Gastroesophageal sphincter (tissue), 4 donors: ENCODE measurements at regions not wholly inside any gene's neighbourhood (a gene's known extent, or its start where the extent isn't known, plus 50 kb on each side); places are given as distances from the start of the nearest gene placed in this dataset.

Source experiments
- ATAC-seq: fragments of 150-250 bp; one replicate; pipeline ENCODE4 v1.9.1; 2016; ENCODE audit warnings: mild to moderate bottlenecking, moderate library complexity
- H3K27ac ChIP-seq, 4 donors: fragments of 200-600 bp; sonication (generic) in 3 of 4; 1 replicate in 3 of 4; 2 replicates in 1 of 4; pipeline ENCODE4 v1.5.1; 2016 to 2019
- H3K27me3 ChIP-seq: fragments of 200-600 bp; sonication (generic); one replicate; pipeline ENCODE4 v1.5.1; 2019
- H3K36me3 ChIP-seq, 2 donors: fragments of 200-600 bp; sonication (generic); one replicate each; pipeline ENCODE4 v1.5.1; 2019; ENCODE audit warnings: control low read depth in 1 of 2
- H3K4me1 ChIP-seq, 3 donors: fragments of 200-600 bp; sonication (generic); 1 replicate in 2 of 3; 2 replicates in 1 of 3; pipeline ENCODE4 v1.5.1; 2016 to 2019; ENCODE audit warnings: control low read depth in 2 of 3
- H3K4me3 ChIP-seq, 2 donors: fragments of 200-600 bp; sonication (generic); one replicate each; pipeline ENCODE4 v1.5.1; 2019; ENCODE audit warnings: mild to moderate bottlenecking in 1 of 2, moderate library complexity in 1 of 2
- H3K9me3 ChIP-seq, 3 donors: fragments of 200-600 bp; sonication (generic); one replicate each; pipeline ENCODE4 v1.5.1; 2017 to 2019; ENCODE audit warnings: control low read depth in 2 of 3
- CTCF ChIP-seq, 4 experiments: fragments of 200-600 bp in 2 of 4; fragments of 450-650 bp in 2 of 4; sonication (generic) in 1 of 4; IDR thresholded peaks; one replicate each; pipeline ENCODE4 v1.5.1; 2017 to 2019; ENCODE audit warnings: antibody characterized with exemption in 4 of 4, mild to moderate bottlenecking in 2 of 4, moderate library complexity in 2 of 4
- EP300 ChIP-seq: sonication (generic); formaldehyde crosslinking; IDR thresholded peaks from one replicate; pipeline ENCODE4 v1.6.1; 2017; ENCODE audit warnings: antibody characterized with exemption, mild to moderate bottlenecking
- POLR2A ChIP-seq, 2 donors: fragments of 450-650 bp; IDR thresholded peaks; one replicate each; pipeline ENCODE4 v1.6.1; 2017; ENCODE audit warnings: antibody characterized with exemption in 2 of 2, mild to moderate bottlenecking in 2 of 2, moderate library complexity in 1 of 2
- POLR2AphosphoS5 ChIP-seq: sonication (generic); formaldehyde crosslinking; IDR thresholded peaks from one replicate; pipeline ENCODE4 v1.6.1; 2017; ENCODE audit warnings: antibody characterized with exemption
- whole genome bisulfite sequencing, 2 donors: methylation state at CpG; one replicate each; pipeline ENCODE4 v1.1.5; 2018; ENCODE audit warnings: low coverage in 1 of 2; 5-methylcytosine and 5-hydroxymethylcytosine counted together

- 82 to 94% methylated on average over 4 of the region's 4 CpGs for WGBS, 2 donors
- ATAC-seq: no peak
- no peak overlapping the region for H3K27ac ChIP-seq
- no peak overlapping the region for H3K4me3 ChIP-seq
- H3K4me1 ChIP-seq: no peaks in the 10 kb centered on the region
- H3K36me3 ChIP-seq: no peaks in the 10 kb centered on the region
- no peaks in the 10 kb centered on the region for H3K27me3 ChIP-seq
- no peak for TF ChIP-seq POLR2AphosphoS5
- no peak for TF ChIP-seq CTCF (IDR thresholded peaks at IDR 0.05)
- TF ChIP-seq EP300: no peak
- no peak for TF ChIP-seq POLR2A (IDR thresholded peaks at IDR 0.05)
- H3K9me3 ChIP-seq: no peaks in the 10 kb centered on the region
These were observed 363.1 kb downstream of the LPIN1 start for GRCh38 chr2:12109363-12110017.

- TF ChIP-seq CTCF (IDR thresholded peaks at IDR 0.05) (no peak), POLR2AphosphoS5 (no peak), POLR2A (IDR thresholded peaks at IDR 0.05) (no peak), EP300 (no peak)
- Histone ChIP-seq H3K4me1 (no peaks in the 10 kb centered on the region), H3K36me3 (no peaks in the 10 kb centered on the region), H3K27ac (no peak overlapping the region), H3K27me3 (no peaks in the 10 kb centered on the region), H3K4me3 (no peak overlapping the region), H3K9me3 (no peaks in the 10 kb centered on the region)
- ATAC-seq: no peak
- 24 to 26% methylated on average over 4 of the region's 4 CpGs for WGBS, 2 donors
These were observed 363.6 kb downstream of the LPIN1 start for GRCh38 chr2:12110074-12110473.

- H3K4me3 ChIP-seq: no peak overlapping the region
- no peaks in the 10 kb centered on the region for H3K27me3 ChIP-seq
- WGBS, 2 donors: 80 to 95% methylated on average over 1 to 4 of the region's 5 CpGs
- H3K36me3 ChIP-seq: no peaks in the 10 kb centered on the region
- H3K4me1 ChIP-seq: no peaks in the 10 kb centered on the region
- no peak for ATAC-seq
- H3K27ac ChIP-seq: no peak overlapping the region
- no peaks in the 10 kb centered on the region for H3K9me3 ChIP-seq
- TF ChIP-seq EP300 (no peak), CTCF (IDR thresholded peaks at IDR 0.05) (no peak), POLR2A (IDR thresholded peaks at IDR 0.05) (no peak), POLR2AphosphoS5 (no peak)
These were observed 364.0 kb downstream of the LPIN1 start for GRCh38 chr2:12110481-12110880.

GRCh38 chr2:12113412-12113811 is 367.0 kb downstream of the LPIN1 start:
- no peak overlapping the region for H3K27ac ChIP-seq
- no peaks in the 10 kb centered on the region for H3K4me1 ChIP-seq
- TF ChIP-seq POLR2A (IDR thresholded peaks at IDR 0.05): no peak
- TF ChIP-seq EP300: no peak
- TF ChIP-seq CTCF (IDR thresholded peaks at IDR 0.05): no peak
- TF ChIP-seq POLR2AphosphoS5: no peak
- no peaks in the 10 kb centered on the region for H3K9me3 ChIP-seq
- ATAC-seq: no peak
- H3K27me3 ChIP-seq: no peaks in the 10 kb centered on the region
- WGBS, 2 donors: 83 to 100% methylated on average over 1 of the region's 1 CpG
- no peak overlapping the region for H3K4me3 ChIP-seq
- H3K36me3 ChIP-seq: no peaks in the 10 kb centered on the region

GRCh38 chr2:12114816-12115215 is 368.4 kb downstream of the LPIN1 start:
- no peak overlapping the region for H3K27ac ChIP-seq
- no peaks in the 10 kb centered on the region for H3K4me1 ChIP-seq
- 0 to 20% methylated on average over 1 of the region's 1 CpG for WGBS, 2 donors
- H3K4me3 ChIP-seq: no peak overlapping the region
- H3K9me3 ChIP-seq: no peaks in the 10 kb centered on the region
- no peak for TF ChIP-seq POLR2A (IDR thresholded peaks at IDR 0.05)
- TF ChIP-seq EP300: no peak
- TF ChIP-seq POLR2AphosphoS5: no peak
- no peak for TF ChIP-seq CTCF (IDR thresholded peaks at IDR 0.05)
- H3K36me3 ChIP-seq: no peaks in the 10 kb centered on the region
- no peaks in the 10 kb centered on the region for H3K27me3 ChIP-seq
- ATAC-seq: no peak
